Neural cell (in vitro differentiated cells): ENCODE measurements at regions not wholly inside any gene's neighbourhood (a gene's known extent, or its start where the extent isn't known, plus 50 kb on each side); places are given as distances from the start of the nearest gene placed in this dataset.

Source experiments
- H2AFZ ChIP-seq: fragments of 200-600, 300-800 bp; sonication (generic), shearing (Covaris generic); 2 replicates; pipeline ENCODE4 v1.6.0; 2014; ENCODE audit warnings: low read depth, mild to moderate bottlenecking, antibody characterized with exemption, low read length, moderate library complexity
- H3F3A ChIP-seq: fragments of 200-600 bp; shearing (Covaris generic); 2 replicates; pipeline ENCODE4 v1.6.1; 2016; ENCODE audit warnings: mild to moderate bottlenecking, moderate library complexity, mixed read lengths, antibody characterized with exemption, low read length; ENCODE audit not compliant: insufficient read depth, poor library complexity, severe bottlenecking
- H3K27ac ChIP-seq: fragments of 200-600, 300-800 bp; sonication (generic), shearing (Covaris generic); 2 replicates; pipeline ENCODE4 v1.5.1; 2014; ENCODE audit warnings: mild to moderate bottlenecking, low read length, moderate library complexity
- H3K27me3 ChIP-seq: fragments of 300-800, 200-600 bp; sonication (generic), shearing (Covaris generic); 2 replicates; pipeline ENCODE4 v1.6.0; 2014; ENCODE audit warnings: mild to moderate bottlenecking, low read depth, low read length, moderate library complexity; ENCODE audit not compliant: insufficient read depth
- H3K36me3 ChIP-seq: fragments of 300-800, 200-600 bp; sonication (generic), shearing (Covaris generic); 2 replicates; pipeline ENCODE4 v1.5.1; 2014; ENCODE audit warnings: mild to moderate bottlenecking, antibody characterized with exemption, low read length, moderate library complexity; ENCODE audit not compliant: insufficient read depth
- H3K4me2 ChIP-seq: fragments of 300-800, 200-600 bp; sonication (generic), shearing (Covaris generic); 2 replicates; pipeline ENCODE4 v1.6.0; 2014; ENCODE audit warnings: mild to moderate bottlenecking, low read length
- H3K4me3 ChIP-seq: fragments of 300-800, 200-600 bp; sonication (generic), shearing (Covaris generic); 2 replicates; pipeline ENCODE4 v1.5.1; 2014; ENCODE audit warnings: mild to moderate bottlenecking, low read length, moderate library complexity
- H3K79me2 ChIP-seq: fragments of 200-600 bp; shearing (Covaris generic); replicated peaks from 2 replicates; pipeline ENCODE4 v1.6.0; 2014; ENCODE audit warnings: mild to moderate bottlenecking, low read length, moderate library complexity; ENCODE audit not compliant: insufficient read depth
- H3K9ac ChIP-seq: fragments of 300-800, 200-600 bp; sonication (generic), shearing (Covaris generic); 2 replicates; pipeline ENCODE4 v1.6.1; 2016; ENCODE audit warnings: mild to moderate bottlenecking, low read length, mixed read lengths
- H3K9me2 ChIP-seq: fragments of 200-600 bp; shearing (Covaris generic); 2 replicates; pipeline ENCODE4 v1.6.1; 2016; ENCODE audit warnings: mild to moderate bottlenecking, low read length, mixed read lengths; ENCODE audit not compliant: insufficient read depth
- H3K9me3 ChIP-seq: fragments of 200-600, 300-800 bp; sonication (generic), shearing (Covaris generic); 2 replicates; pipeline ENCODE4 v1.6.1; 2016; ENCODE audit warnings: mild to moderate bottlenecking, mixed run types, low read length, moderate library complexity, mixed read lengths
- H4K20me1 ChIP-seq: fragments of 200-600 bp; shearing (Covaris generic); 2 replicates; pipeline ENCODE4 v1.6.1; 2016; ENCODE audit warnings: mild to moderate bottlenecking, mixed run types; ENCODE audit not compliant: insufficient read depth
- CTCF ChIP-seq: fragments of 450-650 bp; IDR thresholded peaks from 2 replicates; pipeline ENCODE4 v1.5.1; 2014; ENCODE audit warnings: antibody characterized with exemption, mild to moderate bottlenecking, moderate library complexity; ENCODE audit not compliant: poor library complexity, severe bottlenecking
- EP300 ChIP-seq: fragments of 450-650 bp; conservative IDR thresholded peaks from 2 replicates; pipeline ENCODE4 v1.6.1; 2014; ENCODE audit warnings: antibody characterized with exemption, mild to moderate bottlenecking, moderate library complexity; ENCODE audit not compliant: poor library complexity, severe bottlenecking
- EZH2 ChIP-seq: fragments of 200-600, 300-800 bp; shearing (Covaris generic), sonication (generic); IDR thresholded peaks from 2 replicates; pipeline ENCODE4 v1.6.1; 2014; ENCODE audit warnings: antibody characterized with exemption, low read length, borderline replicate concordance, mild to moderate bottlenecking; ENCODE audit not compliant: insufficient read depth, poor library complexity, severe bottlenecking
- MXI1 ChIP-seq: fragments of 450-650 bp; conservative IDR thresholded peaks from 2 replicates; pipeline ENCODE4 v1.6.1; 2014; ENCODE audit warnings: antibody characterized with exemption, mild to moderate bottlenecking; ENCODE audit not compliant: poor library complexity, severe bottlenecking
- POLR2AphosphoS5 ChIP-seq: IDR thresholded peaks from 2 replicates; pipeline ENCODE4 v1.6.1; 2012
- RAD21 ChIP-seq: fragments of 450-650 bp; conservative IDR thresholded peaks from 2 replicates; pipeline ENCODE4 v1.6.1; 2014; ENCODE audit warnings: antibody characterized with exemption, mild to moderate bottlenecking, moderate library complexity
- SMC3 ChIP-seq: fragments of 450-650 bp; conservative IDR thresholded peaks from 2 replicates; pipeline ENCODE4 v1.6.1; 2014; ENCODE audit warnings: antibody characterized with exemption, mild to moderate bottlenecking, moderate library complexity; ENCODE audit not compliant: poor library complexity
- TAF1 ChIP-seq: IDR thresholded peaks from 2 replicates; pipeline ENCODE4 v1.6.1; 2012; ENCODE audit warnings: low read depth
- TF ChIP-seq, protein P1 (sequence below): IDR thresholded peaks from 2 replicates; pipeline ENCODE4 v1.6.1; 2012; ENCODE audit warnings: borderline replicate concordance

- Histone ChIP-seq H3K9ac (no peak overlapping the region), H3F3A (no peaks in the 10 kb centered on the region), H3K79me2 (no peaks in the 10 kb centered on the region), H3K36me3 (no peaks in the 10 kb centered on the region), H3K4me2 (no peak overlapping the region), H2AFZ (no peak overlapping the region), H4K20me1 (no peaks in the 10 kb centered on the region), H3K9me3 (no peaks in the 10 kb centered on the region), H3K27ac (no peak overlapping the region), H3K4me3 (no peak overlapping the region), H3K9me2 (no peaks in the 10 kb centered on the region), H3K27me3 (no peaks in the 10 kb centered on the region)
- TF ChIP-seq POLR2AphosphoS5 (no peak), TAF1 (no peak), EZH2 (no peak), SMC3 (no peak), CTCF (no peak), RAD21 (no peak), MXI1 (no peak), EP300 (no peak)
- TF ChIP-seq, protein P1, sequence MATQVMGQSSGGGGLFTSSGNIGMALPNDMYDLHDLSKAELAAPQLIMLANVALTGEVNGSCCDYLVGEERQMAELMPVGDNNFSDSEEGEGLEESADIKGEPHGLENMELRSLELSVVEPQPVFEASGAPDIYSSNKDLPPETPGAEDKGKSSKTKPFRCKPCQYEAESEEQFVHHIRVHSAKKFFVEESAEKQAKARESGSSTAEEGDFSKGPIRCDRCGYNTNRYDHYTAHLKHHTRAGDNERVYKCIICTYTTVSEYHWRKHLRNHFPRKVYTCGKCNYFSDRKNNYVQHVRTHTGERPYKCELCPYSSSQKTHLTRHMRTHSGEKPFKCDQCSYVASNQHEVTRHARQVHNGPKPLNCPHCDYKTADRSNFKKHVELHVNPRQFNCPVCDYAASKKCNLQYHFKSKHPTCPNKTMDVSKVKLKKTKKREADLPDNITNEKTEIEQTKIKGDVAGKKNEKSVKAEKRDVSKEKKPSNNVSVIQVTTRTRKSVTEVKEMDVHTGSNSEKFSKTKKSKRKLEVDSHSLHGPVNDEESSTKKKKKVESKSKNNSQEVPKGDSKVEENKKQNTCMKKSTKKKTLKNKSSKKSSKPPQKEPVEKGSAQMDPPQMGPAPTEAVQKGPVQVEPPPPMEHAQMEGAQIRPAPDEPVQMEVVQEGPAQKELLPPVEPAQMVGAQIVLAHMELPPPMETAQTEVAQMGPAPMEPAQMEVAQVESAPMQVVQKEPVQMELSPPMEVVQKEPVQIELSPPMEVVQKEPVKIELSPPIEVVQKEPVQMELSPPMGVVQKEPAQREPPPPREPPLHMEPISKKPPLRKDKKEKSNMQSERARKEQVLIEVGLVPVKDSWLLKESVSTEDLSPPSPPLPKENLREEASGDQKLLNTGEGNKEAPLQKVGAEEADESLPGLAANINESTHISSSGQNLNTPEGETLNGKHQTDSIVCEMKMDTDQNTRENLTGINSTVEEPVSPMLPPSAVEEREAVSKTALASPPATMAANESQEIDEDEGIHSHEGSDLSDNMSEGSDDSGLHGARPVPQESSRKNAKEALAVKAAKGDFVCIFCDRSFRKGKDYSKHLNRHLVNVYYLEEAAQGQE: no peak
Measured at GRCh38 chr16:18050777-18051176, 285.8 kb downstream of the NPIPA8 start.

- H3K79me2 ChIP-seq: no peaks in the 10 kb centered on the region
- no peaks in the 10 kb centered on the region for H3K9me2 ChIP-seq
- H2AFZ ChIP-seq: no peak overlapping the region
- TF ChIP-seq SMC3 (no peak), TAF1 (no peak), POLR2AphosphoS5 (no peak), EP300 (no peak), CTCF (no peak), MXI1 (no peak), EZH2 (no peak), RAD21 (no peak)
- TF ChIP-seq, protein P1: no peak
- no peak overlapping the region for H3K4me3 ChIP-seq
- H3K9ac ChIP-seq: no peak overlapping the region
- H3F3A ChIP-seq: no peaks in the 10 kb centered on the region
- H3K27me3 ChIP-seq: no peaks in the 10 kb centered on the region
- H3K27ac ChIP-seq: no peak overlapping the region
- no peak overlapping the region for H3K4me2 ChIP-seq
- H3K9me3 ChIP-seq: no peaks in the 10 kb centered on the region
- no peaks in the 10 kb centered on the region for H3K36me3 ChIP-seq
- H4K20me1 ChIP-seq: no peaks in the 10 kb centered on the region
Measured at GRCh38 chr16:18050234-18050633, 286.3 kb downstream of the NPIPA8 start.
